ENCODE measurements at regions not wholly inside any gene's neighbourhood (a gene's known extent, or its start where the extent isn't known, plus 50 kb on each side); places are given as distances from the start of the nearest gene placed in this dataset.

- no peak for TF ChIP-seq CTCF (conservative IDR thresholded peaks at IDR 0.05; ENCODE audit: low read depth, low read length)
- no peak for TF ChIP-seq EZH2 (IDR thresholded peaks at IDR 0.05; ENCODE audit: borderline replicate concordance, low read depth, low read length, poor library complexity, severe bottlenecking)
Measured at GRCh38 chr2:78411303-78411702, 614.2 kb upstream of the REG3G start.

All from A673 (cell line).